Activated CD8-positive, alpha-beta memory T cell treated with anti-CD3 and anti-CD28 coated beads for 24 hours (primary cell): ENCODE measurements at regions not wholly inside any gene's neighbourhood (a gene's known extent, or its start where the extent isn't known, plus 50 kb on each side); places are given as distances from the start of the nearest gene placed in this dataset.

ENCODE experiments used
- DNase-seq: peaks from one replicate; pipeline ENCODE4 v3.0.0-alpha.2; 2020

GRCh38 chr12:67370979-67371378 lies 101.8 kb downstream of the CAND1 start:
- no peak for DNase-seq

- DNase-seq = no peak
These were observed 107.9 kb downstream of the CAND1 start for GRCh38 chr12:67377021-67377420.

- DNase-seq = no peak
These were observed 108.4 kb downstream of the CAND1 start for GRCh38 chr12:67377541-67377940.

GRCh38 chr12:67382241-67382871 lies 113.2 kb downstream of the CAND1 start:
- no peak for DNase-seq

GRCh38 chr12:67386869-67387565 lies 117.9 kb downstream of the CAND1 start:
- DNase-seq = no peak

- DNase-seq = no peak
These were observed 119.4 kb downstream of the CAND1 start for GRCh38 chr12:67388331-67389138.

- DNase-seq = no peak
These were observed 121.1 kb downstream of the CAND1 start for GRCh38 chr12:67390273-67390672.

GRCh38 chr12:67391034-67391433 lies 121.9 kb downstream of the CAND1 start:
- no peak for DNase-seq

- no peak for DNase-seq
These were observed 122.5 kb downstream of the CAND1 start for GRCh38 chr12:67391656-67392055.

GRCh38 chr12:67394550-67394949 lies 125.4 kb downstream of the CAND1 start:
- no peak for DNase-seq

GRCh38 chr12:67400742-67401141 lies 131.6 kb downstream of the CAND1 start:
- DNase-seq = no peak

- no peak for DNase-seq
These were observed 141.1 kb downstream of the CAND1 start for GRCh38 chr12:67410246-67410645.

GRCh38 chr12:67410667-67411067 lies 141.5 kb downstream of the CAND1 start:
- DNase-seq = no peak

- no peak for DNase-seq
These were observed 142.4 kb downstream of the CAND1 start for GRCh38 chr12:67411562-67411961.

GRCh38 chr12:67413577-67413976 lies 144.4 kb downstream of the CAND1 start:
- no peak for DNase-seq

- DNase-seq = no peak
These were observed 145.0 kb downstream of the CAND1 start for GRCh38 chr12:67414011-67414715.

GRCh38 chr12:67415473-67415872 lies 146.3 kb downstream of the CAND1 start:
- no peak for DNase-seq

- no peak for DNase-seq
These were observed 150.7 kb downstream of the CAND1 start for GRCh38 chr12:67419810-67420209.

GRCh38 chr12:67420506-67420905 lies 151.3 kb downstream of the CAND1 start:
- no peak for DNase-seq

- no peak for DNase-seq
These were observed 152.9 kb downstream of the CAND1 start for GRCh38 chr12:67422081-67422480.

- DNase-seq = no peak
These were observed 155.6 kb downstream of the CAND1 start for GRCh38 chr12:67424784-67425183.

GRCh38 chr12:67425394-67425793 lies 156.2 kb downstream of the CAND1 start:
- no peak for DNase-seq

GRCh38 chr12:67426067-67426466 lies 156.9 kb downstream of the CAND1 start:
- DNase-seq = no peak
